Kidney epithelial cell (primary cell): ENCODE measurements at regions not wholly inside any gene's neighbourhood (a gene's known extent, or its start where the extent isn't known, plus 50 kb on each side); places are given as distances from the start of the nearest gene placed in this dataset.

Source experiments
- DNase-seq: peaks from one replicate; pipeline ENCODE4 v3.0.0-alpha.2; 2010; ENCODE audit warnings: low read depth
- H3K27me3 ChIP-seq: 2 replicates; pipeline ENCODE4 v1.6.0; 2011; ENCODE audit warnings: low read length; ENCODE audit not compliant: control insufficient read depth, insufficient read depth
- H3K36me3 ChIP-seq: 2 replicates; pipeline ENCODE4 v1.5.1; 2011; ENCODE audit warnings: low read length; ENCODE audit not compliant: control insufficient read depth, insufficient read depth
- H3K4me3 ChIP-seq: 2 replicates; pipeline ENCODE4 v1.5.1; 2011; ENCODE audit warnings: low read depth, mild to moderate bottlenecking, control low read depth, low read length
- CTCF ChIP-seq: IDR thresholded peaks from 2 replicates; pipeline ENCODE4 v1.5.1; 2011; ENCODE audit warnings: mild to moderate bottlenecking, moderate library complexity, low read length, control low read depth, inconsistent platforms; ENCODE audit not compliant: insufficient read depth, poor library complexity, severe bottlenecking

GRCh38 chr9:1757186-1757585 is 258.0 kb upstream of the SMARCA2 start:
- TF ChIP-seq CTCF = no peak
- H3K27me3 ChIP-seq = no peaks in the 10 kb centered on the region
- DNase-seq = no peak
- H3K36me3 ChIP-seq = no peaks in the 10 kb centered on the region
- H3K4me3 ChIP-seq = no peak overlapping the region

GRCh38 chr9:1759009-1759408 is 256.1 kb upstream of the SMARCA2 start:
- H3K36me3 ChIP-seq = no peaks in the 10 kb centered on the region
- H3K27me3 ChIP-seq = no peaks in the 10 kb centered on the region
- no peak for TF ChIP-seq CTCF
- no peak for DNase-seq
- no peak overlapping the region for H3K4me3 ChIP-seq

- Histone ChIP-seq H3K27me3 (no peaks in the 10 kb centered on the region), H3K36me3 (no peaks in the 10 kb centered on the region), H3K4me3 (no peak overlapping the region)
- DNase-seq = peak; percentile 25
- TF ChIP-seq CTCF = no peak
Measured at GRCh38 chr9:1759771-1760300, 255.3 kb upstream of the SMARCA2 start.

- no peak for TF ChIP-seq CTCF
- no peaks in the 10 kb centered on the region for H3K36me3 ChIP-seq
- no peaks in the 10 kb centered on the region for H3K27me3 ChIP-seq
- DNase-seq = no peak
- no peak overlapping the region for H3K4me3 ChIP-seq
Measured at GRCh38 chr9:1761807-1762206, 253.3 kb upstream of the SMARCA2 start.

- no peak for TF ChIP-seq CTCF
- no peak overlapping the region for H3K4me3 ChIP-seq
- no peak for DNase-seq
- H3K36me3 ChIP-seq = no peaks in the 10 kb centered on the region
- H3K27me3 ChIP-seq = no peaks in the 10 kb centered on the region
Measured at GRCh38 chr9:1766042-1766441, 249.1 kb upstream of the SMARCA2 start.

- TF ChIP-seq CTCF = no peak
- DNase-seq = no peak
- Histone ChIP-seq H3K27me3 (no peaks in the 10 kb centered on the region), H3K4me3 (no peak overlapping the region), H3K36me3 (no peaks in the 10 kb centered on the region)
Measured at GRCh38 chr9:1768561-1768960, 246.6 kb upstream of the SMARCA2 start.
